UCSD-AML1 (cell line): ENCODE measurements at regions not wholly inside any gene's neighbourhood (a gene's known extent, or its start where the extent isn't known, plus 50 kb on each side); places are given as distances from the start of the nearest gene placed in this dataset.
"Not testable (repeated sequence)": the region's sequence is repeated elsewhere in the genome, so short reads cannot be mapped to it uniquely, and the experiment has no call there.

Source experiments
- DNase-seq: peaks from one replicate; lab custom pipeline; 2025; ENCODE audit not compliant: unreplicated experiment; lab: John Stamatoyannopoulos, UW

- DNase-seq: no peak
These were observed 101.8 kb downstream of the NUFIP1 start for GRCh38 chr13:44887515-44887914.

DNA sequence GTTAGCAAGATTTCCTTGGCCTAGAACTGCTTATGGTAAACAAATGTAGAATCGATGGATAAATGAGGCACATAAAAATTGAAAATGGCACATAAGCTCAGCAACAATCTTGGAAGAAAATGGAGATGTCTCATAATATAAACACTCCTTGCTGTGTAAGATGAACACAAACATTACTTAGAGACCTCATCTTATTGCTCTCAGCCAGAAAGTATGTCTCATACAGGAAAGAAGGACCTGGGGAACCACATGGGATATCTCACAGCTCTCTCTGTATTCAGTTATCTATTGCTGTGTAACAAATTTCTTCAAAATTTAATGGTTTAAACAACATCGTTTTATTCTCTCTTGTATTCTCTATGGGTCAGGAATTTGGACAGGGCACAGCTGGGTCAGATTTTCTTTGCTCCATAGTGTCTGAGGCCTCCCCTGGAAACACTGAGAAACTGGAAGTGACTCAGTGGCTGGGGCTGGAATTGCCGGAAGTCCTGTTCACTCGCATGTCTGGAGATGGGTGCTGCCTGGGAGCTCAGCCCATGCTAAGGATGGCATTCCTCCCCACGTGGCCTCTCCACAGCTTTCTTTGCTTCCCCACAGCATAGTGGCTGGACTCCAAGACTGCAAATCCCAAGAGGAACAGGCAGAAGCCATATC, 105.1 kb downstream of the NUFIP1 start:
- no peak for DNase-seq

GRCh38 chr13:44879452-44880058, 109.7 kb downstream of the NUFIP1 start:
- DNase-seq: no peak

DNA sequence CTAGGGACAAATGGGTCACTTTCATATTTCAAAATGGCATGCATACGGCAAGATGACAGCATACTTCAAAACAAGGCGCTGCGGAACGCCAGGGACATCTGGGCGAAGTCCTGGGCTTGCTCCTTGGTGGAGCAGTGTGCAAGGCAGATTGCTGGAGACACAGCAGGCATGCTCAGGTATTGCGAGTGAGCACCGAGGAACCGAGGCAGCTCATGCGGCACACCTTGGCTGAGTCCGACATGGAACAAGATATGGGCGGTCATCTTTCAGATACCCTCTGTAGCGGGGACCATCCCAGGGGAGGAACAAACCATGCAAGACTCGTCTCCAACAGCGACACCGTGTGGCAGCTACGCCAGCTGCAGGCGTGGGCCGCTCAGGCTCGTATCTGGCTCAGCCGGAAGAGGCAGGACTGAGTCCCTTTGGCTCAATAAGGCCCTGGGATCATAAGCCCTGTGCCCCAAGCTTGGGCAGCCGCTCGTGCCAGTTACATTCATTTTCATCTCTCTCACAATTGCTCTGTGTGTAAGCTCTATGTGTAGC, 112.4 kb downstream of the NUFIP1 start:
- no peak for DNase-seq

GRCh38 chr13:44874886-44875630, 114.2 kb downstream of the NUFIP1 start:
- no peak for DNase-seq

GRCh38 chr13:44874176-44874575, 115.1 kb downstream of the NUFIP1 start:
- no peak for DNase-seq

DNA sequence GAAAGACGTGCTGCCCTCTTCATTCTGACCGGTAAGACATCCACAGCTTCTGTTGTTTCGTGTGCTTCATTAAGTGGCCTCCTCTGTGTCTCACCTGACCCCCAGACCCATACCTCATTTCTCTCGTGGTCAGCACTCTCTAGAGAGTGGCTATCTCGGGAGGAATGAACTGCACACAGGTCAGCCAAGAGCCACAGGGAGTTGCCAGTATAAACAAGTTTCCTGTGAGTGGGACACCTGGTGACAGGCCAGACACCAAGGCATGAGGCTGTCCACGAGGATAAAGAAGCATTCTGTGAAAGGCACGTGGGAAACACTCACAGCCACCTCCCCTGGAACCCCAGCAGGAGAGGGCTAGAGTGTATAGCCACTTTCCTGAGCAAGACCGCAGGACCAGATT, 115.8 kb downstream of the NUFIP1 start:
- DNase-seq: no peak

DNA sequence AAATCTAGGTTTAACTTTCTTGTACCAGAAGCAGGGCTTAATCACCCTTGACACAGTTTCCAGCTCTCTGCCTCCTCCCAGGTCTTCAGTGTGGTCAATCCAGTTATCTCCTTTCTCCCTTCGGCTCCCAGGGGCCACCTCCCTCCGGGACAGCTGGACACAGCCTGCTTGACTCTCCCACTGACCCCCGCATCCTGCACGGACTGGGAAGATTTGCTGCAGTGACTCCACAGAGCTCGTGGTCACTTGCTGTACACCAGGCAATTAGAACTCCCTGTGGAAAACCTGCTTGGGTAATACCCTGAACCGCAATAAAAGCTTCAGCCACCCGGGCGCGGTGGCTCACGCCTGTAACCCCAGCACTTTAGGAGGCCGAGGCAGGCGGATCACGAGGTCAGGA, 116.5 kb downstream of the NUFIP1 start:
- DNase-seq: no peak

GRCh38 chr13:44870456-44870929, 118.8 kb downstream of the NUFIP1 start:
- DNase-seq: no peak

DNA sequence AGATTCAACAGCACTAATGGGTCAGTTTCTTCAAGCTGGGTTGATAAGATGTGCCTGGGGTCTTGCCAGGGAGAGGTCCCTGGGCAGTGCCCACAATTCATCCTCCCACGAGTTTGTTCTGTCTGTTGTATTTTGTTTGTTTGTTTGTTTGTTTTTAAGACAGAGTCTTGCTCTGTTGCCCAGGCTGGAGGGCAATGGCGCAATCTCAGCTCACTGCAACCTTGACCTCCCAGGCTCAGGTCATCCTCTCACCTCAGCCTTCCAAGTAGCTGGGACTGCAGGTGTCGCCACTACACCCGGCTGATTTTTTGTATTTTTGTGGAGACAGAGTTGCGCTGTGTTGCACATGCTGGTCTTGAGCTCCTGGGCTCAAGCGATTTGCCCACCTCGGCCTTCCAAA, 120.1 kb downstream of the NUFIP1 start:
- DNase-seq: no peak

DNA sequence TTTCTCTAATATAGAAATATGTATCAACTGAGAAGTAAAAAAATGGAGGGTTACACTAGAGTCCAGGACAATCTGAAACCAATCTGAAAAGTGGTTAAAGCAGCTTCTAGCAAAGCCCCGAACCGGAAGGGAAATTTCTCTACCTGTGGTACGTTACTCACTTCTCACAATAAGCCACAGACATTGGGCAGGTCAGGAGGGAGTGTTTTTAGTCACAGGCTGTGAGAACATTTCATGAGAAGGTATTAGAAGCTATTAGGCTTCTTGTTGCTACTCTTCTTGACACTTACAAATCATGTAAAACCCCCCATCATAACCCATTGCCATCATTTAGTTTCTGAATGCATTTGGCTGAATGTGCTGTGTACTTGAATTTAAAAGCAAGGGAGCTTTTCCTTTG, 120.9 kb downstream of the NUFIP1 start:
- DNase-seq: no peak

- DNase-seq: no peak
These were observed 121.4 kb downstream of the NUFIP1 start for GRCh38 chr13:44867825-44868224.

- no peak for DNase-seq
These were observed 122.8 kb downstream of the NUFIP1 start for GRCh38 chr13:44866411-44866911.

DNA sequence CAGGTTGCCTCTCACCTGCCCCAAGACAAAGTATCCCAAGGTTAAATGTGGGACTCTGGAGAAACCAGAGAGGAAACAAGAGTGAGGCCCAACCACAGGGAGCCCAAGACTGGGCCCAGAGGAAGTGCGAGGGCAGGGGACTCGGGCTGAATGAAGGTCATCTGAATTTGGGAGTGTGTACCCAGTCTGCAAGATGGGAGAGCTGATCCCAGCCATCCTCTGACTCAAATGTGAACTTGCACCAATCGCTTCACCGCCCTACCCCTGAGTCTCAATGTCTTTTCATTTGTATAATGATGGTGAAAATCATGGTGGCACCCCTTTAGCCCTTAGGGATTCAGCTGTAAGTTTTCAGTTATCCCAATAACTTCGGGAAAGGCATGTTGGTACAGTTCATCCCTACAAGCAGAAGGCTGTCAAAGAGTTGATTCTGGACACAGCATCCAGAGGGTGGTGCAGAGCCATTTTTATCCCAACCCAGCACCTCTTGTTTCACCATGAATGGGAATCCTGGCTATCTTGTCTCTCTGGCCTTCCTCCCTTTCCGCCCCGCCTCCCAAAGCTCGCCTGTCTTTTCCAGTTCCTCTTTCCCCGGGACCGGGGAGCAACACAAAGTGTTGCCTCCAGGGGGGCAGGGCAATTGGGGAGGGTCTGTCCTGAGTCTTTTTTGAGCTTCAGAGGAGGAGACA, 123.4 kb downstream of the NUFIP1 start:
- DNase-seq: no peak

- not testable (repeated sequence) for DNase-seq
These were observed 125.6 kb downstream of the NUFIP1 start for GRCh38 chr13:44863641-44864040.

DNA sequence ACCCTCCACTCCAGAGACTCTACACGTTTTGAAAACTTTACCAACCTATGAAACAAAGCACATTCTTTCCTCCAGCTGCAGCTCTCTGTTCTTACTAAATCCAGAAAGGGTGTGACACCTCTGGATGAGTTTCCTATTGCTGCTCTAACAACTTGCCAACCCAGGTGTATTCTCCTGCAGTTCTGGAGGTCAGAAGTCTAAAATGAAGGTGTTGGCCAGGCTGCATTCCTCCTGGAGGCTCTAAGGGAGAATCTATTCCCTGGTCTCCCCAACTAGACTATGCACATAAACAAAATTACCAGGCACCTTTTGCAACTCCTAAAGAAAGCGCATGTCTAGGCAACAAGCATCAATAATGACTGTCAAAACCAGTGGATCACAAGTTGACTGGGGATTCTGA, 128.8 kb downstream of the NUFIP1 start:
- DNase-seq: no peak

DNA sequence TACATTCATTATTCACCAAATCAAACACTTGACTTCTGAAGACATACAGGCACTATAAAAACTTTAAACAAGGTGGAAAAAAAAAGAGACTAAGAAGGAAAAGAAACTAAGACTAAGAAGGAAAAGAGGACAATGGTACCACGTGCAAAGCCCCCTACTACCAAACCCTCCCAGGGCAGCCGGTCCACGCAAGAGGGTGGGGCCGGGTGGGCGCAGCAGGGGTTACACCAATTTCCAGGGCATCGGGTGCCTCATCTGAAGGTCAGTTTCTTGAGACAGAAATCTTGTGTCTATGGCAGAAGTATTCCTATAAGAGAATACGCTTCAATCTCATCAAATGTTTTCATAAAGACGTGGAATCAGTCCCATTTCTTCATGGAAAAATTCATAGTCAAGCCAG, 131.5 kb downstream of the NUFIP1 start:
- DNase-seq: no peak

- DNase-seq: no peak
These were observed 132.2 kb downstream of the NUFIP1 start for GRCh38 chr13:44857061-44857460.

DNA sequence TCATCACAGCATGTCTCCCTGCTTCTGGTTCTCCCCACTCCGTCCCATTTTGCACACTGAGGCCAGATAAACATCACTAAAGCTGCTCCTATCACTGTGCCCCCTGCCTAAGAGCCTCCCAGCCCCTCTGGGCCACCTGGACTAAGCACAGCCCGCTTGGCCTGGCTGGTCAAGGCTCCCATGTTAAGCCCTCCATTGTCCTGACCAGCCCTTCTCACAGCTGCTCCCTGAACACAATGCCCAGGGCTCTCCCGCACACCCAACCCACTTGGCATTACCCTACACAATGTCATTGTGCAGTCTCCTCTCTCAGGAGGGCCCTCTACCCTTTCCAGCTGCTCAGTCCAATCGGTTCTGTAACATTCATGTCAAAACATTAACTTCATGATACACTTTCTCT, 133.4 kb downstream of the NUFIP1 start:
- DNase-seq: no peak

DNA sequence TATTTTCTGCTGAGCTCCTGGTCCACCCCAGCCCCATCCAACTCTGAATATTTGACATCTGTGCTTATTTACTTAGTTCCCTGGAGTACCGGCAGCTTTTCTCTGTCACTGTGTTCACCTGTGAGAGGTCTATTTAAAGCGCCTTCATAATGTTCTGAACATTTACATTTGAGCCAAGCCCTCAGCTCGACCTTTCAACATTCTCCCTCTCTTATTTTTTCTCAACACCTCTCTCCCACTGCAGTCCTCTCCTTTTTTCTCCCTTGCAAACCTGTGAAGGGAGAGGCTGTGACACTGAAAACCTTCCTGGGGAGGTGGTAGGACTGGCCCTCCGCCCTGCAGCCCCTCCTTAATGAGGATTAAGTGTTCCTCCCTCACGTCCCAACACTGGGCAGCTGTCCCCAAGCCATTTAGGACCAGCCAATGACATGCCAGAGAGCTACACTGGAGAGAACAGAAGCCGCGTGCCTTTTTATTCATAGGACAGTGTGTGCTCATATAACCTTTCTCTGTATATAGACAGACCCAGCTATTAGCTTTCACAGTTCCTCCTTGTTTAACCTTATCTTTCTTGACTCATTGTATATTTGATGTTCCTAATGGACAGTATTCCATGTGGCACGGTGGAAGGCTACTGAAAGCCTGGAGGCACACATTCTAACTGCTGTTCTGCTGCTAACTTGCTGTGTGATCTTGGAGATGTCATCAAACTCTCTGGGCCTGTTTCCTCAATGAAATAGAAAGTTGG, 134.8 kb downstream of the NUFIP1 start:
- DNase-seq: no peak
